HS-5 (cell line): ENCODE measurements at regions not wholly inside any gene's neighbourhood (a gene's known extent, or its start where the extent isn't known, plus 50 kb on each side); places are given as distances from the start of the nearest gene placed in this dataset.
"Not testable (repeated sequence)": the region's sequence is repeated elsewhere in the genome, so short reads cannot be mapped to it uniquely, and the experiment has no call there.

Experiments used
- DNase-seq: peaks from one replicate; pipeline ENCODE4 v3.0.0-alpha.2; 2012; ENCODE audit warnings: low read depth

DNA sequence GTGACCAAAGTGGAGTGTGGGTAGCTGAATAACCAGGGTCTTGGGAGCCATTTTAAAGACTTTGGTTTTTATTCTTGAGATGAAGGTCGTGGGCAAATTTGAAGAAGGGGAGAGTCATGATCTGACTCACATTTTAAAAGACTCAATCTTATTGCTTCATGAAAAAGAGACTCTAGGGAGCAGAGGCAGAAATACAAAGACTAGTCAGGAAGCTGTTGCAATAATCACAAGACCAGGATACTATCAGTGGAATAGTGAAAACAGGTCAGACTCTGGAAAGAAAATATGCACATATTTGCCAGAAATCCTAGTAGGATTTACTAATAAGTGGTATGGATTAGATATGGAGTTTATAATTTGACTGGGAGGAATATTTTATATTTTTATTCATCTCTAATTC is 448.4 kb downstream of the RAPGEF2 start:
- peak; percentile 18 for DNase-seq

DNA sequence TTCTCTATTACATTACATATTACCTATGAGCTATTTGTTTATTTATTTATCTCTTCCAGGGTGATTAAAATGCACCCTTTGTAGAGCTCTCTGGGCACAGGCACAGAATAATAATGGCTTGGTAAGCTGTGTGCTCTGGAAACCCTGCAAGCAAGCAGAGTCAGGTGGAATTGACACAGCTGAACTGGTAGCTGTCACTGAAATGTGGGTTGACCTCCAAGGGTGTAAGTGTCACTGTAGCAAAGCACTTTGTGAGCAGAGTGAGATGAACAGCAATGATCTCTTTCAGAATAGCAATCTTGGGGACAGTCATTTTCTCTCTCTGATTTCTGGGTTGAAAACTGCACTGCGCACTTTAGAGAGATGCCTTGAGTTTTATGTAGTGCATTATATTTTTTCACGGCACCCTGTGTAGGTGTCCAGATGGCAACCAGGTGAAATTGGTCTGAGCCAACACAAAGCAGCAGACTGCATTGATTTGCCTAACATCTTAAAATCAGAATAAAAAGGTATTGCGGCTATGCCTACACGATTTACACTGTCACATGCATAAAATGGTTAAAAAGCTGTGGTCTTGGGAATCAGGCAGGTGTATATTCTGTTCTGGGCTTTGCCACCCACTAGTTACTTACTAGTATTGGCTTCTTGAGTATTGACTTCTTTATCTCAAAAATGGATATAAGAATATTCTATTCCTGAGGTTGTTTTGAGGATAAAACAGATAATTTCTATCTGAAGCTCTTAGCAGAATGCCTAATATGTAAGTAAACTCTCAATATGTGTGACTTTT is 450.3 kb downstream of the RAPGEF2 start:
- no peak for DNase-seq

DNA sequence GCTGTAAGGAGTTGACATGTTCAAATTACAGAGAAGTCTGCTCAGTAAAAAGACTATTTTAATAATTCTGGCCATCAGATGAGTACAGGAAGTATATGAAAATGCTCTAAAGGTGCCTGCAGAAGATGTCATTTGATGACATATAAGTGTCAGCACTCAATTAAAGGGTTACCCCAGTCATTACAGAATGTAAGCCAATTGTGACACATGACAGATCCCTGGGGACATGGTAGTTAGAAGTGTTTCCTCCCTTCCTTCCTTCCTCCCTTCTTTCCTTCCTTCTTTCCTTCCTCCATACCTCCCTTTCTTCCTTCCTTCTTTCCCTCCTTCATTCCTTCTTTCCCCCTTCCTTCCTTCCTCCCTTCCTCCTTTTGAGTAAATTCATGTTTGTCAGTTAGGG is 453.0 kb downstream of the RAPGEF2 start:
- DNase-seq, result no peak

DNA sequence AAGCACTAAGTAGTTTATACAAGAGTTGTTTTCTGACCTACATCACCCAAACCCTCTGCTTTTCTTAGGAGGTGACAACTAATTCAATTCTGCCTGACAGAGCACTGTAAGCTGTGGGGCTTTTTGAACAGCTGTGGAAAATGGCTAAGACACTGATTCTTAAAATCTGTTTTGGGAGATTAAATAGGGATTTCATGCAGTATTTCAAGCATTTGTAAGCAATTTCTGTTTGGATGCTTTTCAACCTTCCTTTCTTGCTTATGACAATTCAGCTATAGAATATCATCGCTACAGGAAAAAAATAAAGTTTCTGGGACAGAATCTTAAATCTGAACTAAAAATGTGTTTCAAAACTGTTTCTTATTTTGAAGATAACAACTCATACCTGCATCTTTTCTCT is 459.5 kb downstream of the RAPGEF2 start:
- no peak for DNase-seq

DNA sequence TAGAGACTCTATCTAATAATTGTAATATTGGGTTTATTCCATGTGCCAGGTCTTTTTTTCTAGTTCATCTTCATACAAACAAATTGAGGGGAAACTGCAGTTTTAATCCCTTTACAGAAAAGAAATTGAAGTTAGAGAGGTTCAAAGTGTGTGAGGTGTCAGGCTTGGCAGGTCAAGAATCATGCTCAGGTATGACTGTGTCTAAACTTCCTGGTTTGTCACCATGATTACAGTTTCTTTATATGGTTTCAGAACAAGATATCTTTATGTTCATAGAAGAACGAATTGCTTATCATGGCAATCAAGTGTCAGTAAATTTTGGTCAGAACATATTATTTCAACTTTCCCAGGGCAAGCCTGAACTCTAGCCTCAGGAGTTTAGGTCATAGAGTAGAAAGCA is 460.4 kb downstream of the RAPGEF2 start:
- no peak for DNase-seq

DNA sequence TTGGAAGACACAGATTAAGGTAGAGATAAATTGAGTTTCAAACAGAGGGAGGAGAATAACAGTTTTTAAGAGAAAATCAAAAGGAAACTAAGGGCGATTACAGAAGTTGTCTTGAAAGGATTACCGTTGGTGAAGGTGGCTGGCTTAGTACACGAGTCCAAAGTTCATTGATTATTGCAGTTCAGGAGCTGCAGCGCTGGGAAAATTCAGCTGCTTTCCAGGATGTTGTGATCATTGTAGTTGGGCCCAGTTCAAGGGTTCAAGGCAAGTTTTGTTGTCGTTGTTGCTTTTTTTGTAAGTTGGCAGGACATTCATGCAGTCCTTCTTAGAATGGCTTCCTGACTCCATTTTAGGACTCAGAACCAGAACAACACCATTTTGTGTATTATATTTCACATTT is 461.7 kb downstream of the RAPGEF2 start:
- no peak for DNase-seq

DNA sequence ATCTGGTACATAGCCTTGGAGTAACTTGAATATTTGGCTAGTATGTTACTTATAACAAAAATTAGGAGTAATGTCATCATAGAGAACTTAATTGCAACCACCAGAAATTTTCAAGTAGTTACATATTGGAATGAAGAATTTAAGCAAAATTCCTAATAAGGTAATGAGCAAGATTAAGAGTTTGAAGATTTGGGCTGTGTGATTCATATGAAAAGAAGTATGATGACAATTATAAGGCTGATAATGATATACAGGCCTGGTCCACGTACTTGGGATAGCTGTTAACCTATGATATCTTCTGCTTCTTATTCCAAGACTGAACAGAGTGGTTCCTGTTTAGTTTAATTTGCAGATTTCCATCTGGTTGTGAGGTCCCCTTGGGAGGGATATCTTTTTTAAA is 463.9 kb downstream of the RAPGEF2 start:
- no peak for DNase-seq

DNA sequence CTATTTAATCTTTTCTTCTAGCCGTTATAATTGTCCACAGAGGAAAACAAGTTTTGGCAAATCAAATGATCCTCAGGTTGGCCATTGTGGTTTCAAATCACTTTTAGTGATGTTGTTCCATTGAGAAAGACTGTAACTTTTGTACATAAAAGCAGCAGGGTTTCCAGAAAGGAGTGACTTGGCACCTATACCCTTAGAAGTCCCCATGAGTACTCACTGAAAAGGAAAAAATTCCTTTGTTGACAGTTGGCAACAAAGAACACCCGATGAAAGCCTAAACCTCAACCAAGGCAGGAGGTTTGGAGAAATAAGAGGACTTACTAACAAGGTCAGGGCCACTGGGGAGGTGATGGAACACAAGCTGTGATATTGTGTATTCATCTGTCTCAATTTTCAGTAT is 474.4 kb downstream of the RAPGEF2 start:
- no peak for DNase-seq

DNA sequence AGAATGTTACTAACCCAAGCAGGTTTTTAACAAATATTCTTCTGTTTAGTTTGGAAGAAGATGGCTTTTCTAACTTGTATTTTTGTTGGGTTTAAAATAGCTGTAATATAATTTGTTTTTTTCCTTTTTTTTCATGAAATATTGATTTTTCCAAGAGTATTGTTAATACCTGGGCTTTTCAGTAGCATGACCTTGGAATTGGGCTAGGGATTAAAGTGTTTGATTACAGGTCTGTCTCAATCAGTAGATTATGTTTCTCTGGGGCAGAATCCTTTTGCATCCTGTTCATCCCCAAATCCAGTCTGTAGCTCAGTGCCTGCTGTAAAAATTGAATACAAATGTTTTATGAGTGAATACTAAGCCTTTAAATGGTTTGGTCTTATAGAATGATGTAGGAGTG is 479.8 kb downstream of the RAPGEF2 start:
- DNase-seq, result no peak

DNA sequence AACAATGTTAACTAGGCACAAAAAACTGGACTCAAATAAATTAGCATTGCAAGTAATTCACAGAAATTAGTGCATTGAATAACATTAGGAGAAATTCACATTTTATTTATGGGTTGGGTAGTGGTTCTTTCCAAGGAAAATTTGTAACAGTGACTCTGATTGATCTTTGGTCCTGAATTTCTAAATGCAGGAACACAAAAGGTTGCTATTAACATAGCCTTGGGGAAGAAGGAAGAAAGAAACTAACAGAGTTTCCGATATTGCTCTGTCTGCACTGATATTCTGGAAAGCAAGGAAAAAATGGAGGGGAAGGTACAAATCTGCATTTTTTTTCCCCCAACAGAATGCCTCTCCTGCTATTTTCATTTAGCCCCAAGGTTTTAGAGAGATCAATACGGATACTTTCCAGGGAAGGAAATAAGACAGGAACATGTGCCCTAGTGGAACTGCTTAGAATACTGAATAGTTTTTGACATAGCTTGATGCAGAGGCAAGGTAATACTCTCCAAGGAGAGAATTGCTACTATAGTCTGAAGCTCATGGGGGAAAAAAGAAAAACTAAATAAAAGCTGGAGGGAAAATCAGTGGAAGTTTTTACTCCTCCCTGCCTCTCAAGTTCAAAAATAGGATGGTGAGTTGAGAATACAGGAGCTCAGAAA is 490.1 kb downstream of the RAPGEF2 start:
- DNase-seq, result no peak

DNA sequence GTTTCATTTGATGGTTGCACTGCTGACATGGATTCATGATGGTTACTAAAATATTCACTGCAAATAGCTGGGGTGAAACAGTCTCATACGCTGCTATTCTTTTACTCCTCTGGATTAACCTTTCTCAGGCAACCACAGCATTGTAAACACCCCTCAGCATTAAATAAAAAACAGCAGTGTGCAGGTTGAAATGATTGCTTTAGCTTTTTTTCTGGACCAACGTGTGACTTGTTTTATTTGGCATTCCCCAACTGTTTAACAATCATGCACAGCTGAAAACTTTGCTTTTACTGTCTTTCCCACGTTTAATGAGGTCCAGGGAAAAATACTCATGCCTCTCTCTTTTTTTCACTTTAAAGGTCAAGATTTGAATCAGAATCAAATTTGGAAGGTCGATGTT is 490.8 kb downstream of the RAPGEF2 start:
- no peak for DNase-seq

DNA sequence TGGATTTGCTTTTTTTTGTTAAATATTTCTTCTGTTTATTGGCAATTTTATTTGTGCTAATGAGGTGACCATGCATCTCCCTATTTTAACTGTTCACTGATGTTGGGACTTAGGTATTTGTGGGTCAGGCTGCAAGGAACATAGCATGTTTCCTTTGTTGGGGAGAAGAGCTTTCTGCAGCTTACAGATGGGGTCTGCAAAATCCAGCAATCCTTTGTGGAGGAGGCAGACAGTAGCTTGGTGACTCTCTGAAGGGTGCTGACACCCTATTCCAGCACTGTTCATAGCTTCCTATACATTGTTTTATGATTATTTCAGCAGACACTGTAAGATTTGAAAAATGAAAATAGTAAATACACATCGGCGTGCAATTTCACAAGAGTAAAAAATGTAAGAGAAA is 491.7 kb downstream of the RAPGEF2 start:
- no peak for DNase-seq

DNA sequence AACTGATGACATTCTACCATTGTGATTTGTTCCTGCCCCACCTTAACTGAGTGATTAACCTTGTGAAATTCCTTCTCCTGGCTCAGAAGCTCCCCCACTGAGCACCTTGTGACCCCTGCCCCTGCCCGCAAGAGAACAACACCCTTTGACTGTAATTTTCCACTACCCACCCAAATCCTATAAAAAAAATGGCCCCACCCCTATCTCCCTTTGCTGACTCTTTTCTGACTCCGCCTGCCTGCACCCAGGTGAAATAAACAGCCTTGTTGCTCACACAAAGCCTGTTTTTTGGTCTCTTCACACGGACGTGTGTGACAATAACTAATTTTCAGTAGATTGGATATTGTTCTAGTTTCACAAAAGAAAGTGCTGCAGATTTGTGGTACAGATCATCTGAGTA is 492.2 kb downstream of the RAPGEF2 start:
- DNase-seq, result not testable (repeated sequence)

DNA sequence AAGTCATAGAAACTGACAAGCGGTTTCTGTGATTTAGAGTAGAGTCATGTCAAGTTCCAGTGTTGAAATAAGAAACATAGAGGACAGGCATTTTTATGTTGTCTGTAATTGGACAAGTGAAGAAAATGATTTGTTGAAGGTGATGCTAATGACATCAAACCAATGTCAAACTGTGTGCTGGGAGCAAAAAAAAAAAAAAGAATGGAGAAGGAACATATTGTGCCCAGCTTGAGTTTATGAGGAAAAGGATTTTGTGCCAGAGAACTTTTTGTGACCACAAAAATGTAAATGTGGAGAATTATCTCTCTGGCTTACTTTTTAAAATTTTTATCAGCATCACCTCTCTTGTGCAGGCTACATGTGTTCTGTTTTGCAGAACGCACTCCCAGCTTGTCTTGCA is 495.7 kb downstream of the RAPGEF2 start:
- no peak for DNase-seq

DNA sequence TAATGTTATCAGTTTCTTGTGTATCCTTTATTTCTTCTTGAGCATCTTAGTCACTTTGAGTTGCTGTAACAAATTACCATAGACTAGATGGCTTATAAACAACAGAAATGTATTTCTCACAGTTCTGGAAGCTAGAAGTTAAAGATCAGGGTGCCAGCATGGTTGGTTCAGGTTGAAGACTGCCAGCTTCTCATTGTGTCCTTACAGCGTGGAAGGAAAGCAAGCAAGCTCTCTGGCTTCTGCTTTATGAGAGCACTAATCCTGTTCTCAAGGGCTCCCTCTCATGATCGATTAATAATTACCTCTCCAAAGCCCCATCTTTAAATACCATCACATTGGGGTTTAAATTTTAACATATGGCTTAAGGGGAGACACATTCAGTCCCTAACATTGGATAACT is 497.2 kb downstream of the RAPGEF2 start:
- DNase-seq, result no peak

DNA sequence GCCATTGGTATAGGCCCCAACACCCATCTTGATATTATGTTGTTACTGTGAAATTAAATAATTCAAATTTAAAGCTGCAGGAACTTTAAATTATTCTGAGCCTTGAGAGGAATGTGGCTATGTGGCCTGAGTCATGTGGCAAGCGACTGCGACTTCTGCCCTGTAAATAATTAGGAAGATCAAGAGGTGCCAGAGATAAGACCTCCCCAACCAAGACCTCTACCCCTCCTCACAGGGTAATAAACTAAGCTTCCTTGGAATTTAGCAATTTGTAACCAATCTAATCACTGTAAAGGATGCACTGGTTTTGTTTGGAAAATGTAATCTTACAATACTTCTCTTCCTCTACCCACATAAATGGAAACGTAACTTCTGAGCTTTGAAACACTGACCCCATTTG is 501.9 kb downstream of the RAPGEF2 start:
- DNase-seq, result no peak

DNA sequence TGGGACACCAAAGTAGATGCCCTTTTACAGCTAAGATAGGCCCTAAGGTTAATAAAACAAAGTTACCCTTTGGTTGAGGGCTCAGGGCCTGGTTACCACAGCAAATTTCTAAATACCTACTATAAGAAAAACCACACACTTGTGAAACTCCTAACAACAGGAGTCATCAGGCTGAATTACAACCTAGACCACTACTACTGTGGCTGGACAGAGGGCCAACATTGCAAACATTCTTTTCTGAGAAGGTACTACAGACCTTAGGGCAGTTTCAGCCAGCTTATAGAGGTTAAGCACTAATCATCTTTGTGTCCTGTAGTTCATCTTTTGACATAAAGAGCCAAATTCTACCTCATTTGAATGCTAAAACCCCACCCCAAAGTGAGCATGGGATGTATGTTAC is 504.0 kb downstream of the RAPGEF2 start:
- peak; percentile 25 for DNase-seq

DNA sequence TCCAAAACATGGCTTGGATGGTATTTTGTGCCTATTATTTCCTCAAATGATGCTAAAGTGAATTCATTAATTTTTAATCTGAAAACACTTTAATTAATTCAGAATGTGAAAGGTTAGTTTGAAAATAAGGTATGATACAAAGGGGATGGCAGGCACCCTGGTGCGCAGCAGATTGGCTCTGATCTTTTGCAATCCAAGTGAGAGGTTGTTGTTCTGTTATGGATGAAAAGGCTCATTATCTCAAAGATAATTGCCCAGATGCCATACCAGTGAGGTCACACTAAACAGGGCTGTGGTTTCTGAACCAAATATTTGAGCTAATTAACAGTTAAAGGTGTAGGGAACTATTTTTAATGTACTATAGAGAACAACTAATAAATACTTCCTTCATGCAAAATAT is 504.9 kb downstream of the RAPGEF2 start:
- no peak for DNase-seq

DNA sequence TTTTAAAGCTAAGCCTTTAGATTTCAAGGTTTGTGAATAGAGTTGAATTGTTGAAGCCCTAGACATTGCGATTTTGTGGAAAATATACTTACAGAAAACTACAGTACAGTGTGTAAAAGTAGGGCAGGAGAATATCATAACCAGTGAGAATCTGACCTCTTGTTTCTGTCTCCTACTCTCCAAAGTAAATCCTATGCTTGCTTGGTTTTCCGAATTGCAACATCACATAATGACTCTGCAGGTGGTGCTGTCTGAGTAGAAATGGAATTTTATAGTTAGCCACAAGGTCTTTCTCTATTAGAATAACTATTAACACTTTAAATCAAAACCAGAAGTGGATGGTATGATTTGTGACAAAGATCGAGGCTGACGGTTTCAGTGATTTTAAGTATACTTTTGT is 505.6 kb downstream of the RAPGEF2 start:
- DNase-seq, result no peak

DNA sequence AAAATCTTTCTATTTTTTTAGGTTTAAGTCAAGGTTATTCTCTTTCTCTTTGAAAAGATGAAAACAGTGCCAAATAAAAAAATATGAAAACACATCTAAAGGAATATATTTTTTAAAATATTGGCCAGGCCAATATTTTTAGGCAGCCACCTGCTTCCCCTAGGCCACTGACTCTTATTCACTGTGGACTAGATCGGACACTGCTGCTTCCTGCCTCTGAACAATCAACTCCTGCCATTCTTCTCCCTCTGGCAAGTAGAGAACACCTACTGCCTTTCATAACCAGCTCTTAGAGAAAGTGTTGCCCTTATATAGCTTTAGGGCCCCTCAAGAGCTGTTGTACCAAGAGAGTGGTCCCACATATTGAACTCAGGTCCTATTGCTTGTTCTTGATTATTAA is 529.2 kb downstream of the RAPGEF2 start:
- no peak for DNase-seq

DNA sequence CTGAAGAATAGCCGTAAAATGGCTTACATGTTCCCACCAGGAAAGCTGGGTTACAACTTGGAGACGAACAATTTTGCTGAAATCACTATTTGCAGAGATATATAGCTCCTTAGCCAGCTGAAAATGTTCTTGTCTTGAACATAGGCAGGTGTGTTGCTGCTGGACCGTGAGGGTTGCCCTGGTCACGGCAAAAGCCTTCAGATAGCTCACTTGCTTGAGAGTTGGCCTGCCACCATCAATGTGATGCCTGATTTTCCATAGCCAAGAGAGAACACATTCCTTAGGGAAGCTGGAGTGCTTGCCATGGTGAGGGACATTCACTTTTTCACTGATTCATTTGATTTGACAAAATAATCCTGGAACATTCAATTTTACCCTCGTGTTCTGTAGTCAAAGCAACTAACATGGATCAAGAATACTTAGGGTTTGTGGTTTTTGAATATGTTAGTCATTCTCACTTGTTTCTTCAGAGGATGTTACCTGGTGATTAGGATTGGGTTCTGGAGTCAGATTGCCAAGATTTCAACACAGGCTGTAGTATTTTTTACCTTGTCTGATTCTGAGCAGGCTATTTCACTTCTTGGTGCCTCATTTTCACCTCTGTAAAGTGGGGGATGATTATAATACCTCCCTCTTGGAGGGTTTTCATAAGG is 536.9 kb downstream of the RAPGEF2 start:
- no peak for DNase-seq

DNA sequence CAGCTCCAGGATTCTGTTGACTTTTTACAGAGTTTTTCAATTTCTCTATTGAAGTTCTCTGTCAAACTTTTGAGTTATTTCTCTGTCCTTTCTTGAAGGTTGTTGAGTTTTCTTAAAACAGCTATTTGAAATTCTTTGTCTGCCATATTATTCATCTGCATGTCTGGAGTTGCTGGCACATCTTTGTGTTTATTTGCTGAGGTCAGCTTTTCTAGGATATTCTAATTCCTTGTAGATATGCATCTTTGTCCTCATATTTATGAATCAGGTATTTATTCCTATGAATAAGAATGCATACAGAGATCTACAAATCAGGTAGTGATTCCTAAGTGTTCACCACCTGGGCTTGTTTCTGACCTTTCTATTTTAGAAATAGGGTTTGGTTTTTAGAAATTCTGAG is 546.4 kb downstream of the RAPGEF2 start:
- no peak for DNase-seq

DNA sequence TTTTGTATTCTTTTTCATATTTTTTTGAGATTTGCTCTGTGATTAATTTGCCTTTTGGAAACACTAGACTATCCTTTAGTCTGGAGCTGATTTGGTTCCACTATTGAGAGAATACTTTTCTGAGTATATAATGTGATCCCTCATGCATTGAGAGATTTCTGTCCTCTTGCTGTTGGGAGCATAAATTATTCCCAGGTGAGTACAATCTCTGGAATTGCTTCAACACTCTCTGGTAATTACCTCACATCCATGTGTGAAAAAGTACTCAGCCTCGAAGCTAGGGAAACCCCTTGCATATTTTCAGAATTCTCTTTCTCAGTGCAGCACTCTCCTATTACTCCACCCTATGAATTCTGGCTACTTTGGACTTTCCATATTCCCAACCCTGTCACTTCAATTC is 550.0 kb downstream of the RAPGEF2 start:
- no peak for DNase-seq
